Tongue (tissue), 1 donor: ENCODE measurements at regions not wholly inside any gene's neighbourhood (a gene's known extent, or its start where the extent isn't known, plus 50 kb on each side); places are given as distances from the start of the nearest gene placed in this dataset.

Experiments
- DNase-seq: peaks from one replicate; pipeline ENCODE4 v3.0.0-alpha.2; 2015

GRCh38 chr14:55500219-55500701 lies 59.8 kb upstream of the TBPL2 start:
- no peak for DNase-seq

- DNase-seq: no peak
Measured at GRCh38 chr14:55500708-55501107, 60.3 kb upstream of the TBPL2 start.

GRCh38 chr14:55502746-55503284 lies 62.4 kb upstream of the TBPL2 start:
- no peak for DNase-seq

- DNase-seq: no peak
Measured at GRCh38 chr14:55505846-55506245, 65.4 kb upstream of the TBPL2 start.

- no peak for DNase-seq
Measured at GRCh38 chr14:55508676-55509075, 68.3 kb upstream of the TBPL2 start.

GRCh38 chr14:55512421-55512820 lies 67.6 kb upstream of the KTN1 start:
- DNase-seq: peak; percentile 39

GRCh38 chr14:55513491-55513890 lies 66.5 kb upstream of the KTN1 start:
- DNase-seq: no peak

- DNase-seq: peak; percentile 58
Measured at GRCh38 chr14:55514819-55515490, 65.1 kb upstream of the KTN1 start.

GRCh38 chr14:55516776-55517175 lies 63.2 kb upstream of the KTN1 start:
- DNase-seq: no peak

- DNase-seq: no peak
Measured at GRCh38 chr14:55518391-55518790, 61.6 kb upstream of the KTN1 start.

- no peak for DNase-seq
Measured at GRCh38 chr14:55519473-55520080, 60.4 kb upstream of the KTN1 start.

- DNase-seq: no peak
Measured at GRCh38 chr14:55523321-55523720, 56.7 kb upstream of the KTN1 start.
